ENCODE measurements at regions not wholly inside any gene's neighbourhood (a gene's known extent, or its start where the extent isn't known, plus 50 kb on each side); places are given as distances from the start of the nearest gene placed in this dataset.
A peak's percentile ranks its signal among the peaks of the same experiment; 100 is the strongest.

DNA sequence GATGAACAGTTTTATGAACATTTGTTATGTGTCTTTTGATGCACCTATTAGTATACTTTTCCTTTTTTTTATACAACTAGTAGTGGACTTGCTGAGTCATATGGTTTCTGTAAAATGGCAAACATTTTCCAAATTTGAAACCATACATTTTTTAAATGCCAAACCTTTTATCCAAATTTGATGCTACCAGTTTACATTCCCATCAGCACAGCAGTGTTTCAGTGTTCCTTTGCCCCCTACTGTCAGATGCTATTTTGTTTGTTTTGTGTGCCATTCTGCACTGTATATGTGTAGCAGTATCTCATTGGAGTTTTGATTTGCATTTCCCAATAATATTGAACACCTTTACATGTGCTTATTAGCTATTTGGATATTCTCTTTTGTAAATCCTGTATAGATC lies 219.4 kb downstream of the TANC2 start:
- H3K36me3 ChIP-seq, result peaks cover 3% of the 10 kb centered on the region
- TF ChIP-seq, protein P1, sequence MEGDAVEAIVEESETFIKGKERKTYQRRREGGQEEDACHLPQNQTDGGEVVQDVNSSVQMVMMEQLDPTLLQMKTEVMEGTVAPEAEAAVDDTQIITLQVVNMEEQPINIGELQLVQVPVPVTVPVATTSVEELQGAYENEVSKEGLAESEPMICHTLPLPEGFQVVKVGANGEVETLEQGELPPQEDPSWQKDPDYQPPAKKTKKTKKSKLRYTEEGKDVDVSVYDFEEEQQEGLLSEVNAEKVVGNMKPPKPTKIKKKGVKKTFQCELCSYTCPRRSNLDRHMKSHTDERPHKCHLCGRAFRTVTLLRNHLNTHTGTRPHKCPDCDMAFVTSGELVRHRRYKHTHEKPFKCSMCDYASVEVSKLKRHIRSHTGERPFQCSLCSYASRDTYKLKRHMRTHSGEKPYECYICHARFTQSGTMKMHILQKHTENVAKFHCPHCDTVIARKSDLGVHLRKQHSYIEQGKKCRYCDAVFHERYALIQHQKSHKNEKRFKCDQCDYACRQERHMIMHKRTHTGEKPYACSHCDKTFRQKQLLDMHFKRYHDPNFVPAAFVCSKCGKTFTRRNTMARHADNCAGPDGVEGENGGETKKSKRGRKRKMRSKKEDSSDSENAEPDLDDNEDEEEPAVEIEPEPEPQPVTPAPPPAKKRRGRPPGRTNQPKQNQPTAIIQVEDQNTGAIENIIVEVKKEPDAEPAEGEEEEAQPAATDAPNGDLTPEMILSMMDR (IDR thresholded peaks at IDR 0.05; ENCODE audit: low read depth, low read length), result peak; percentile 4; the same call in 1 of the 2 replicates
- H3K27me3 ChIP-seq (ENCODE audit: insufficient read depth, low read depth, severe bottlenecking), result no peaks in the 10 kb centered on the region
- H3K9me3 ChIP-seq (ENCODE audit: severe bottlenecking), result no peaks in the 10 kb centered on the region
- no peak for DNase-seq
- H3K27ac ChIP-seq, result no peak overlapping the region
- H3K4me3 ChIP-seq (ENCODE audit: low read depth, low read length), result no peak overlapping the region

DNA sequence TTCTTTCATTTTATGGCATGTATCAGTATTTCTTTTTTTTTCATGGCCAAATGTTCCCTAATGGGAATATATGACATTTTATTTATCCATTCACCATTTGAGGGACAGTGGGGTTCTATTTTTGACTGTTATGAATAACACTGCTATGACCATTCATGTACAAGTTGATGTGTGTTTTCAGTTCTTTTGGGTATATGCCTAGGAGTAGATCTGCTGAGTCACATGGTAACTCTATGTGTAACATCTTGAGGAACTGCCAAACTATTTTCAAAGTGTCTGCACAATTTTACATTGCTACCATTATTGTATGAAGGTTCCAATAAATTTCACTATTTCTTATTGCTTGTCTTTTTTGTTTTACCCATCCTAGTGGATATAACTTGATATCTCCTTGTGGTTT lies 223.0 kb downstream of the TANC2 start:
- peaks cover 3% of the 10 kb centered on the region for H3K36me3 ChIP-seq
- no peak overlapping the region for H3K27ac ChIP-seq
- no peak for DNase-seq
- no peak overlapping the region for H3K4me3 ChIP-seq (ENCODE audit: low read depth, low read length)
- H3K27me3 ChIP-seq (ENCODE audit: insufficient read depth, low read depth, severe bottlenecking), result no peaks in the 10 kb centered on the region
- TF ChIP-seq, protein P1 (IDR thresholded peaks at IDR 0.05; ENCODE audit: low read depth, low read length), result no peak
- no peaks in the 10 kb centered on the region for H3K9me3 ChIP-seq (ENCODE audit: severe bottlenecking)

DNA sequence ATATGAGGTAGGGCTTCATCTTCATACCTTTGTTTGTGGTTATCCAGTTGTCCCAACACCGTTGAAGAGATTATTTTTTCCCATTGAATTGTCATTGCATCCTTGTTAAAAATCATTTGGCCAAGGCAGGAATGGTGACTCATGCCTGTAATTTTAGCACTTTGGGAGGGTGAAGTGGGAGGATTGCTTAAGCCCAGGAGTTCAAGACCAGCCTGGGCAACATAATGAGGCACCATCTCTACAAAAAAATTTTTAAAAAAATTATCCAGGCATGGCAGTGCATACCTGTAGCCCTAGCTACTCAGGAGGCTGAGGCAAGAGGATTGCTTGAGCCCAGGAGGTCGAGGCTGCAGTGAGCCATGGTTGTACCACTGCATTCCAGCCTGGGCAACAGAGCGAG lies 223.9 kb downstream of the TANC2 start:
- TF ChIP-seq, protein P1 (IDR thresholded peaks at IDR 0.05; ENCODE audit: low read depth, low read length), result no peak
- Histone ChIP-seq H3K9me3 (ENCODE audit: severe bottlenecking) (no peaks in the 10 kb centered on the region), H3K27ac (no peak overlapping the region), H3K4me3 (ENCODE audit: low read depth, low read length) (no peak overlapping the region), H3K27me3 (ENCODE audit: insufficient read depth, low read depth, severe bottlenecking) (no peaks in the 10 kb centered on the region), H3K36me3 (peaks cover 7% of the 10 kb centered on the region)
- no peak for DNase-seq

DNA sequence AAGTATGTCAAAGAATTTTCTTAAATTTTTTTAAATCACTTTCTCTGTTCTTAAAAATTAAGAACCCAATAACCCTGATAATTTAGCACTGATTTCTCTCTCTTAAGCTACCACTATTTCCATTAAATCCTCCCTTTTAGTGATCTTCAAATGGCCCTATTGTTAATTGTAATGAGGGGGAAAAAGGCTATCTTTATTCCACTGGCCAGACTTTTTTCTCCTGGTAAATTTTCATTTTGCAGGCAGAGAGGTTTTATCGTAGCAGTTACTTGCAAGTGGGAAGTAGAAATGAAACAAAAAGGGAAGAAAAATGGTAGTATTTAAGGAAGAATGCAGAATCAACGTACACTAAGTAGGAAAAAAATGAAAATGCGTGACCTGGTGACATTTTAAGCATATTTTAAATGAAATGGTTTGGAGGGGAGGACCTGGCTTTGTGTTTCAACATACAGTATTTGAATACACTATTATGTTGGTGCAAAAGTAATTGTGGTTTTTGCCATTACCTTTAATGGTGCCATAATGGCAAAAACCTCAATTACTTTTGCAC lies 224.9 kb downstream of the TANC2 start:
- TF ChIP-seq, protein P1 (IDR thresholded peaks at IDR 0.05; ENCODE audit: low read depth, low read length), result no peak
- DNase-seq, result no peak
- no peak overlapping the region for H3K4me3 ChIP-seq (ENCODE audit: low read depth, low read length)
- H3K9me3 ChIP-seq (ENCODE audit: severe bottlenecking), result no peaks in the 10 kb centered on the region
- no peaks in the 10 kb centered on the region for H3K27me3 ChIP-seq (ENCODE audit: insufficient read depth, low read depth, severe bottlenecking)
- H3K27ac ChIP-seq, result no peak overlapping the region
- peaks cover 13% of the 10 kb centered on the region for H3K36me3 ChIP-seq

DNA sequence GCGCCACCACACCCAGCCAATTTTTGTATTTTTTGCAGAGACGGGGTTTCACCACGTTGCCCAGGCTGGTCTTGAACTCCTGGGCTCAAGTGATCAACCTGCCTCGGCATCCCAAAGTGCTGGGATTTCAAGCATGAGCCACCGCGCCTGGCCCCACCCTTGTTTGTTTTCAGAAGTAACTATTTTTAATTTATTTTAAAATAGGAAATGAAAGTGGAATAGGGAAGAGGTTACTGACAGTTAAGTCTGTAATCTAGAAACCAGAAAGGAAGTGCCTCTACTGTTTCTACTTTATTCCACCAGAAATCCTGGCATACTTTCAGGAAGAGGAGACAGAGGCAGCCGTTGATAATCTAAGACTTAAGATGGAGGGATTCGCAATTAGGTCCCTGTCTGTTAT lies 225.6 kb downstream of the TANC2 start:
- H3K36me3 ChIP-seq, result peaks cover 13% of the 10 kb centered on the region
- no peak overlapping the region for H3K4me3 ChIP-seq (ENCODE audit: low read depth, low read length)
- H3K27me3 ChIP-seq (ENCODE audit: insufficient read depth, low read depth, severe bottlenecking), result no peaks in the 10 kb centered on the region
- H3K27ac ChIP-seq, result no peak overlapping the region
- TF ChIP-seq, protein P1 (IDR thresholded peaks at IDR 0.05; ENCODE audit: low read depth, low read length), result no peak
- DNase-seq, result no peak
- H3K9me3 ChIP-seq (ENCODE audit: severe bottlenecking), result no peaks in the 10 kb centered on the region

DNA sequence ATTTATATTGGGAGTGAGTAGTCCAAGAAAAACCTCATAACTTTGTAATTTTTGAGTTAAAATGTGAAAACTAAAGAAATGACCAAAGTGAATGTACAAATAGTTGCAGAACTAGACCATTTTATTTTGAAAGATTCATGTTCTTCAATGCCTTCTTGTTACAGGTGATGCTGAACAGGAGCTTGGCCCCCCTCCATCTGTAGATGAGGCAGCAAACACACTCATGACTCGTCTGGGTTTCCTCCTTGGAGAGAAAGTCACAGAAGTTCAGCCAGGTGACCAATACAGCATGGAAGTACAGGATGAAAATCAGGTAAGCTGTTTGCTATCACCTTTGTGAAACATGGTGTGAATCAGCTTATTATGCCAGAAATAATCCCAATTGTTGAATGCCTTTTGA lies 227.8 kb downstream of the TANC2 start:
- peaks cover 13% of the 10 kb centered on the region for H3K36me3 ChIP-seq
- H3K4me3 ChIP-seq (ENCODE audit: low read depth, low read length), result no peak overlapping the region
- no peaks in the 10 kb centered on the region for H3K27me3 ChIP-seq (ENCODE audit: insufficient read depth, low read depth, severe bottlenecking)
- no peak overlapping the region for H3K27ac ChIP-seq
- H3K9me3 ChIP-seq (ENCODE audit: severe bottlenecking), result no peaks in the 10 kb centered on the region
- no peak for DNase-seq
- TF ChIP-seq, protein P1 (IDR thresholded peaks at IDR 0.05; ENCODE audit: low read depth, low read length), result no peak

Data from WERI-Rb-1 (cell line).